A549 (cell line): ENCODE measurements at regions not wholly inside any gene's neighbourhood (a gene's known extent, or its start where the extent isn't known, plus 50 kb on each side); places are given as distances from the start of the nearest gene placed in this dataset.
"Not testable (repeated sequence)": the region's sequence is repeated elsewhere in the genome, so short reads cannot be mapped to it uniquely, and the experiment has no call there.

Source experiments
- ATAC-seq, 2 experiments: fragments of 200-7000 bp in 1 of 2; fragments of >200 bp in 1 of 2; cut with Nextera tagmentation in 1 of 2; cut with Tn5 transposase in 1 of 2; 3 replicates each; pipeline versions ENCODE4 v1.8.0 to v1.9.1; 2018 to 2020; ENCODE audit warnings: mild to moderate bottlenecking in 1 of 2, moderate library complexity in 1 of 2
- CTCF ChIA-PET: fragments of 300-600 bp; sonication (Branson Sonifier 250); formaldehyde crosslinking; extraction: SDS; loops from one replicate; lab custom pipeline; 2021; ENCODE audit warnings: antibody characterized with exemption, inconsistent platforms; lab: Yijun Ruan, JAX
- POLR2A ChIA-PET: fragments of 350-600 bp; formaldehyde crosslinking; extraction: SDS; loops from one replicate; lab custom pipeline; 2021; ENCODE audit warnings: antibody characterized with exemption, inconsistent platforms; lab: Yijun Ruan, JAX
- DNase-seq, 2 experiments: peaks; one replicate each; pipeline versions ENCODE4 v3.0.0 to v3.0.0-alpha.2; 2011 to 2016; ENCODE audit warnings: low read depth in 1 of 2, low spot score in 1 of 2
- FAIRE-seq: peaks from 2 replicates; lab custom pipeline; 2011; peaks lifted over from hg19 to GRCh38; lab: Jason Lieb, UNC
- H3K27ac ChIP-seq, 2 experiments: fragments of >200 bp; sonication (Bioruptor Twin); formaldehyde crosslinking; 3 replicates each; pipeline ENCODE4 v1.5.1; 2016 to 2017
- H3K4me1 ChIP-seq: fragments of >200 bp; sonication (Bioruptor Twin); formaldehyde crosslinking; 3 replicates; pipeline ENCODE4 v1.6.1; 2016
- H3K4me2 ChIP-seq: fragments of >200 bp; sonication (Bioruptor Twin); formaldehyde crosslinking; 3 replicates; pipeline ENCODE4 v1.6.1; 2016
- H3K4me3 ChIP-seq: fragments of >200 bp; sonication (Bioruptor Twin); formaldehyde crosslinking; 3 replicates; pipeline ENCODE4 v1.5.1; 2016
- H3K9me3 ChIP-seq: fragments of >200 bp; sonication (Bioruptor Twin); formaldehyde crosslinking; 3 replicates; pipeline ENCODE4 v1.6.1; 2016
- ATOH8 ChIP-seq: fragments of 250-450 bp; sonication (Bioruptor Pico); IDR thresholded peaks from 2 replicates; pipeline ENCODE4 v1.5.0; 2020; ENCODE audit warnings: low read depth, mild to moderate bottlenecking, moderate library complexity
- BHLHE40 ChIP-seq: IDR thresholded peaks from 2 replicates; pipeline ENCODE4 v1.6.1; 2012; ENCODE audit warnings: low read depth, low read length, inconsistent platforms
- CBX8 ChIP-seq: fragments of 200-600 bp; sonication (generic); IDR thresholded peaks from 2 replicates; pipeline ENCODE4 v1.6.1; 2016
- CHD2 ChIP-seq: fragments of 150-350 bp; IDR thresholded peaks from 2 replicates; pipeline ENCODE4 v1.6.1; 2014; ENCODE audit warnings: low read length; ENCODE audit not compliant: partially characterized antibody
- CHD4 ChIP-seq: fragments of 200-600 bp; sonication (generic); IDR thresholded peaks from 2 replicates; pipeline ENCODE4 v1.6.1; 2016; ENCODE audit warnings: antibody characterized with exemption, mild to moderate bottlenecking, borderline replicate concordance
- EHF ChIP-seq: fragments of 250-450 bp; sonication (Bioruptor Pico); IDR thresholded peaks from 2 replicates; pipeline ENCODE4 v1.5.0; 2020; ENCODE audit warnings: mild to moderate bottlenecking
- EP300 ChIP-seq, 2 experiments: fragments of >200 bp; sonication (Bioruptor Twin); formaldehyde crosslinking; IDR thresholded peaks; 2 replicates in 1 of 2; 3 replicates in 1 of 2; pipeline ENCODE4 v1.6.1; 2016 to 2017
- ESRRA ChIP-seq: fragments of 150-350 bp; IDR thresholded peaks from 2 replicates; pipeline ENCODE4 v1.6.1; 2014; ENCODE audit warnings: mild to moderate bottlenecking, low read length, borderline replicate concordance
- GATA3 ChIP-seq: IDR thresholded peaks from 2 replicates; pipeline ENCODE4 v1.6.1; 2012; ENCODE audit warnings: borderline replicate concordance
- HDAC2 ChIP-seq: fragments of 200-600 bp; sonication (generic); IDR thresholded peaks from 2 replicates; pipeline ENCODE4 v1.6.1; 2016
- HOXA7 ChIP-seq: fragments of 250-450 bp; sonication (Bioruptor Pico); IDR thresholded peaks from 2 replicates; pipeline ENCODE4 v1.5.0; 2020; ENCODE audit warnings: mild to moderate bottlenecking, moderate library complexity
- HOXB13 ChIP-seq: fragments of 250-450 bp; sonication (Bioruptor Pico); IDR thresholded peaks from 2 replicates; pipeline ENCODE4 v1.5.0; 2020; ENCODE audit warnings: low read depth, mild to moderate bottlenecking, moderate library complexity
- HOXB5 ChIP-seq: fragments of 250-450 bp; sonication (Bioruptor Pico); IDR thresholded peaks from 2 replicates; pipeline ENCODE4 v1.5.0; 2020; ENCODE audit warnings: mild to moderate bottlenecking, moderate library complexity
- JUN ChIP-seq, 2 experiments: fragments of >200 bp; sonication (Bioruptor Twin); formaldehyde crosslinking; IDR thresholded peaks; 2 replicates in 1 of 2; 3 replicates in 1 of 2; pipeline ENCODE4 v1.6.1; 2016 to 2017
- JUNB ChIP-seq: fragments of >200 bp; sonication (Bioruptor Twin); formaldehyde crosslinking; IDR thresholded peaks from 2 replicates; pipeline ENCODE4 v1.6.1; 2016
- KDM1A ChIP-seq: fragments of 200-600 bp; sonication (generic); IDR thresholded peaks from 2 replicates; pipeline ENCODE4 v1.6.1; 2016; ENCODE audit warnings: low read depth, mild to moderate bottlenecking
- MAFK ChIP-seq: fragments of 450-650 bp; IDR thresholded peaks from 2 replicates; pipeline ENCODE4 v1.6.1; 2014; ENCODE audit not compliant: partially characterized antibody
- MAX ChIP-seq: IDR thresholded peaks from 2 replicates; pipeline ENCODE4 v1.6.1; 2012
- MYC ChIP-seq: IDR thresholded peaks from 2 replicates; pipeline ENCODE4 v1.6.1; 2012; ENCODE audit warnings: mild to moderate bottlenecking, inconsistent platforms, low read length, improper control_type of control experiment, borderline replicate concordance
- NFE2L2 ChIP-seq: fragments of 150-350 bp; conservative IDR thresholded peaks from 2 replicates; pipeline ENCODE4 v1.6.1; 2014; ENCODE audit warnings: low read length
- NPAS2 ChIP-seq: fragments of 250-450 bp; sonication (Bioruptor Pico); IDR thresholded peaks from 2 replicates; pipeline ENCODE4 v1.8.0; 2022; ENCODE audit warnings: mild to moderate bottlenecking, moderate library complexity, borderline replicate concordance
- PBX3 ChIP-seq: IDR thresholded peaks from 2 replicates; pipeline ENCODE4 v1.6.1; 2012
- PHF8 ChIP-seq: fragments of 200-600 bp; sonication (generic); IDR thresholded peaks from 2 replicates; pipeline ENCODE4 v1.6.1; 2016; ENCODE audit warnings: low read depth, mild to moderate bottlenecking, antibody characterized with exemption, moderate library complexity, borderline replicate concordance
- POLR2AphosphoS2 ChIP-seq: conservative IDR thresholded peaks from 2 replicates; pipeline ENCODE4 v1.6.1; 2012; ENCODE audit warnings: low read length, improper control_type of control experiment, inconsistent platforms
- RCOR1 ChIP-seq: fragments of 150-350 bp; IDR thresholded peaks from 2 replicates; pipeline ENCODE4 v1.6.1; 2014; ENCODE audit warnings: antibody characterized with exemption, low read length, low read depth
- SREBF2 ChIP-seq: fragments of 450-650 bp; IDR thresholded peaks from 2 replicates; pipeline ENCODE4 v1.6.1; 2014; ENCODE audit warnings: mild to moderate bottlenecking, moderate library complexity
- TFCP2L1 ChIP-seq: fragments of 250-450 bp; sonication (Bioruptor Pico); IDR thresholded peaks from 2 replicates; pipeline ENCODE4 v1.5.0; 2021; ENCODE audit warnings: mild to moderate bottlenecking
- TP53 ChIP-seq: fragments of 250-450 bp; sonication (Bioruptor Pico); IDR thresholded peaks from 2 replicates; pipeline ENCODE4 v1.5.0; 2021; ENCODE audit warnings: mild to moderate bottlenecking, moderate library complexity
- ZC3H11A ChIP-seq: fragments of 450-650 bp; IDR thresholded peaks from 2 replicates; pipeline ENCODE4 v1.6.1; 2014; ENCODE audit warnings: antibody characterized with exemption, mild to moderate bottlenecking
- ZNF302 ChIP-seq: fragments of 250-450 bp; sonication (Bioruptor Pico); IDR thresholded peaks from 2 replicates; pipeline ENCODE4 v1.9.0; 2021; ENCODE audit warnings: inconsistent platforms, mild to moderate bottlenecking, moderate library complexity
- ZSCAN20 ChIP-seq: fragments of 250-450 bp; sonication (Bioruptor Pico); IDR thresholded peaks from 2 replicates; pipeline ENCODE4 v1.8.0; 2022; ENCODE audit warnings: mild to moderate bottlenecking, moderate library complexity
- WGBS: methylation state at CpG from one replicate; pipeline ENCODE4 v1.1.6; 2017; ENCODE audit errors: missing lambda C conversion rate; 5-methylcytosine and 5-hydroxymethylcytosine counted together

GRCh38 chr7:66461397-66461796, 167.3 kb upstream of the KCTD7 start:
- H3K27ac ChIP-seq, FAIRE-seq, POLR2A ChIA-PET, CTCF ChIA-PET, H3K4me1 ChIP-seq, H3K4me3 ChIP-seq, H3K9me3 ChIP-seq, DNase-seq, H3K4me2 ChIP-seq, ATAC-seq: not testable (repeated sequence)
- 74% methylated on average over 4 of the region's 4 CpGs for WGBS

GRCh38 chr7:66462831-66463230, 165.8 kb upstream of the KCTD7 start:
- CTCF ChIA-PET: interaction anchor here (0.9 kb wide), 1 partner anchor 13 kb away, joined by 5 read pairs; no protein-coding TSS in a partner anchor
- FAIRE-seq, POLR2A ChIA-PET, H3K4me1 ChIP-seq, H3K4me2 ChIP-seq, ATAC-seq, H3K9me3 ChIP-seq, H3K27ac ChIP-seq, DNase-seq, H3K4me3 ChIP-seq: not testable (repeated sequence)
- WGBS: 87% methylated on average over 4 of the region's 4 CpGs

- TF ChIP-seq ZC3H11A (no peak), ATOH8 (CRISPR knock-in tag) (no peak), ESRRA (no peak), JUNB (no peak), JUN (IDR thresholded peaks at IDR 0.05) (no peak), HOXA7 (CRISPR knock-in tag) (no peak), GATA3 (no peak), HOXB5 (CRISPR knock-in tag) (no peak), PBX3 (no peak), NPAS2 (CRISPR knock-in tag) (no peak), KDM1A (no peak), PHF8 (no peak), TFCP2L1 (CRISPR knock-in tag) (no peak), RCOR1 (no peak), NFE2L2 (no peak), SREBF2 (no peak), MAFK (no peak), POLR2AphosphoS2 (no peak), MAX (no peak), CHD4 (no peak)
- TF ChIP-seq, all 56 proteins: peak for 0
- POLR2A ChIA-PET: no interaction called here
- FAIRE-seq: no peak
These were observed 164.6 kb upstream of the KCTD7 start for GRCh38 chr7:66464059-66464458.

GRCh38 chr7:66466081-66466600, 162.5 kb upstream of the KCTD7 start:
- CTCF ChIA-PET: no interaction called here
- TF ChIP-seq CBX8 (no peak), HOXB13 (CRISPR knock-in tag) (no peak), HDAC2 (no peak), ZNF302 (CRISPR knock-in tag) (no peak), MYC (no peak), ZSCAN20 (CRISPR knock-in tag) (no peak), CHD2 (no peak), BHLHE40 (no peak), EHF (no peak), KDM1A (no peak), EP300 (IDR thresholded peaks at IDR 0.05) (no peak), MAFK (no peak), TP53 (CRISPR knock-in tag) (no peak), ZC3H11A (no peak), TFCP2L1 (CRISPR knock-in tag) (no peak), MAX (no peak)

More at GRCh38 chr7:66464059-66464458, 164.6 kb upstream of the KCTD7 start:
- no peaks in the 10 kb centered on the region for H3K4me1 ChIP-seq
- 89% methylated on average over 6 of the region's 6 CpGs for WGBS
- DNase-seq (no peak), ATAC-seq (no peak)
- CTCF ChIA-PET: no interaction called here
- H3K9me3 ChIP-seq: 0 out of 3 replicates have a peak, but pooled peaks cover 3% of the 10 kb centered on the region
- no peak overlapping the region for H3K27ac ChIP-seq
- H3K4me2 ChIP-seq: no peak overlapping the region
- H3K4me3 ChIP-seq: no peak overlapping the region

More at GRCh38 chr7:66466081-66466600, 162.5 kb upstream of the KCTD7 start:
- Histone ChIP-seq H3K4me3 (no peak overlapping the region), H3K27ac (no peak overlapping the region), H3K4me1 (no peaks in the 10 kb centered on the region), H3K4me2 (no peak overlapping the region), H3K9me3 (0 out of 3 replicates have a peak, but pooled peaks cover 3% of the 10 kb centered on the region)
- DNase-seq (no peak), FAIRE-seq (no peak), ATAC-seq (no peak)
- POLR2A ChIA-PET: no interaction called here
- 90% methylated on average over 8 of the region's 8 CpGs for WGBS
